WTC11 (cell line): ENCODE measurements at regions not wholly inside any gene's neighbourhood (a gene's known extent, or its start where the extent isn't known, plus 50 kb on each side); places are given as distances from the start of the nearest gene placed in this dataset.

Experiments
- ATF6 ChIP-seq: sonication (generic); formaldehyde crosslinking; IDR thresholded peaks from 2 replicates; pipeline ENCODE4 v1.8.1; 2023; ENCODE audit warnings: mild to moderate bottlenecking, missing genetic modification reagents
- CREM ChIP-seq: sonication (generic); formaldehyde crosslinking; IDR thresholded peaks from 2 replicates; pipeline ENCODE4 v1.8.1; 2022; ENCODE audit warnings: mild to moderate bottlenecking, missing genetic modification reagents, moderate library complexity
- CTCF ChIP-seq: fragments of 200-600 bp; IDR thresholded peaks from 2 replicates; pipeline ENCODE4 v1.8.0; 2022; ENCODE audit warnings: antibody characterized with exemption
- FOXJ3 ChIP-seq: sonication (generic); formaldehyde crosslinking; IDR thresholded peaks from 2 replicates; pipeline ENCODE4 v1.9.0; 2021; ENCODE audit warnings: missing genetic modification reagents, mild to moderate bottlenecking, borderline replicate concordance
- JUN ChIP-seq: sonication (generic); formaldehyde crosslinking; IDR thresholded peaks from 2 replicates; pipeline ENCODE4 v1.8.0; 2023; ENCODE audit warnings: mild to moderate bottlenecking, missing genetic modification reagents
- KAT7 ChIP-seq: sonication (generic); formaldehyde crosslinking; IDR thresholded peaks from 2 replicates; pipeline ENCODE4 v1.8.1; 2023; ENCODE audit warnings: missing genetic modification reagents, mild to moderate bottlenecking, borderline replicate concordance
- MLX ChIP-seq: sonication (generic); formaldehyde crosslinking; IDR thresholded peaks from 2 replicates; pipeline ENCODE4 v1.8.1; 2023; ENCODE audit warnings: mild to moderate bottlenecking, missing genetic modification reagents, moderate library complexity
- SOX15 ChIP-seq: fragments of 250-450 bp; sonication (Bioruptor Pico); IDR thresholded peaks from 2 replicates; pipeline ENCODE4 v1.9.0; 2021; ENCODE audit warnings: mild to moderate bottlenecking
- SP1 ChIP-seq: sonication (generic); formaldehyde crosslinking; conservative IDR thresholded peaks from 2 replicates; pipeline ENCODE4 v1.8.1; 2022; ENCODE audit warnings: missing genetic modification reagents
- TCF7 ChIP-seq: sonication (generic); formaldehyde crosslinking; IDR thresholded peaks from 2 replicates; pipeline ENCODE4 v1.8.0; 2022; ENCODE audit warnings: mild to moderate bottlenecking, low read depth, missing genetic modification reagents, moderate library complexity
- TP53 ChIP-seq: sonication (generic); formaldehyde crosslinking; IDR thresholded peaks from 2 replicates; pipeline ENCODE4 v1.8.1; 2023; ENCODE audit warnings: mild to moderate bottlenecking, missing genetic modification reagents
- TF ChIP-seq, protein P1 (sequence below): sonication (generic); formaldehyde crosslinking; conservative IDR thresholded peaks from 2 replicates; pipeline ENCODE4 v1.8.1; 2022; ENCODE audit warnings: mild to moderate bottlenecking, missing genetic modification reagents
- TF ChIP-seq, protein P2 (sequence below): sonication (generic); formaldehyde crosslinking; IDR thresholded peaks from 2 replicates; pipeline ENCODE4 v1.8.0; 2022; ENCODE audit warnings: mild to moderate bottlenecking, missing genetic modification reagents
- TF ChIP-seq, protein P3 (sequence below): sonication (generic); formaldehyde crosslinking; IDR thresholded peaks from 2 replicates; pipeline ENCODE4 v1.8.1; 2023; ENCODE audit warnings: mild to moderate bottlenecking, missing genetic modification reagents, moderate library complexity

DNA sequence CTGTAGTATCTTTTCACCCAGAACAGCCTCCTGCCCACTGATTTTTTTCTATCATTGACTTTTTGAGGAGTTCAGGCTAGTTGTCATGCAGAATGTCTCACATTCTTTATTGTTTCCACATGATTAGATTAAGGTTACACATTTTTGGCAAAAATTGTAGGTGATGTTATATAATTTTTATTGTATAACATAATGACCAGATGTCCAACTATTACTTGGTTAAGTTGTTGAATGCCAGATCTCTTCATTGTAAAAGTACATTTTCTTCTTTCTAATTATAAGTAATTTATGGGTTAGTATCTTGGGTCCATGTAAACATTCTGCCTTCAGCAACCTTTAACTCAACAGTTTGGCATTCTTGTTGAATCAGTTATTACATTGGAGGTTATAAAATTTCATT, 138.4 kb downstream of the POSTN start:
- no peak for TF ChIP-seq CTCF
- no peak for TF ChIP-seq KAT7 (CRISPR knock-in tag)
- no peak for TF ChIP-seq ATF6
- TF ChIP-seq, protein P1, sequence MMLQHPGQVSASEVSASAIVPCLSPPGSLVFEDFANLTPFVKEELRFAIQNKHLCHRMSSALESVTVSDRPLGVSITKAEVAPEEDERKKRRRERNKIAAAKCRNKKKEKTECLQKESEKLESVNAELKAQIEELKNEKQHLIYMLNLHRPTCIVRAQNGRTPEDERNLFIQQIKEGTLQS (CRISPR knock-in tag) = no peak
- TF ChIP-seq, protein P2, sequence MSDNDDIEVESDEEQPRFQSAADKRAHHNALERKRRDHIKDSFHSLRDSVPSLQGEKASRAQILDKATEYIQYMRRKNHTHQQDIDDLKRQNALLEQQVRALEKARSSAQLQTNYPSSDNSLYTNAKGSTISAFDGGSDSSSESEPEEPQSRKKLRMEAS (CRISPR knock-in tag) = no peak
- TF ChIP-seq JUN (CRISPR knock-in tag) = no peak
- TF ChIP-seq MLX (CRISPR knock-in tag) = no peak
- TF ChIP-seq TCF7 (CRISPR knock-in tag) = no peak
- TF ChIP-seq TP53 (CRISPR knock-in tag) = no peak
- TF ChIP-seq, protein P3, sequence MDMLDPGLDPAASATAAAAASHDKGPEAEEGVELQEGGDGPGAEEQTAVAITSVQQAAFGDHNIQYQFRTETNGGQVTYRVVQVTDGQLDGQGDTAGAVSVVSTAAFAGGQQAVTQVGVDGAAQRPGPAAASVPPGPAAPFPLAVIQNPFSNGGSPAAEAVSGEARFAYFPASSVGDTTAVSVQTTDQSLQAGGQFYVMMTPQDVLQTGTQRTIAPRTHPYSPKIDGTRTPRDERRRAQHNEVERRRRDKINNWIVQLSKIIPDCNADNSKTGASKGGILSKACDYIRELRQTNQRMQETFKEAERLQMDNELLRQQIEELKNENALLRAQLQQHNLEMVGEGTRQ (CRISPR knock-in tag) = no peak
- TF ChIP-seq FOXJ3 (CRISPR knock-in tag) = no peak
- TF ChIP-seq SP1 (CRISPR knock-in tag) = no peak
- TF ChIP-seq CREM = no peak
- no peak for TF ChIP-seq SOX15
